Mucosa of rectum (tissue), 2 donors: ENCODE measurements at regions not wholly inside any gene's neighbourhood (a gene's known extent, or its start where the extent isn't known, plus 50 kb on each side); places are given as distances from the start of the nearest gene placed in this dataset.
"Not testable (repeated sequence)": the region's sequence is repeated elsewhere in the genome, so short reads cannot be mapped to it uniquely, and the experiment has no call there.

ENCODE experiments used
- H3K27ac ChIP-seq, 2 donors: one replicate each; pipeline ENCODE4 v1.7.0; 2013; ENCODE audit warnings: inconsistent platforms in 2 of 2, low read depth in 2 of 2, low read length in 2 of 2
- H3K27me3 ChIP-seq, 2 donors: one replicate each; pipeline ENCODE4 v1.7.0; 2013; ENCODE audit warnings: low read length in 2 of 2; ENCODE audit not compliant: control insufficient read depth in 2 of 2, insufficient read depth in 2 of 2
- H3K36me3 ChIP-seq, 2 donors: one replicate each; pipeline ENCODE4 v1.7.0; 2013; ENCODE audit warnings: low read length in 2 of 2; ENCODE audit not compliant: control insufficient read depth in 2 of 2, insufficient read depth in 2 of 2
- H3K4me1 ChIP-seq, 2 donors: one replicate each; pipeline ENCODE4 v1.7.0; 2013; ENCODE audit warnings: low read length in 2 of 2, mild to moderate bottlenecking in 1 of 2; ENCODE audit not compliant: control insufficient read depth in 2 of 2, insufficient read depth in 2 of 2
- H3K4me3 ChIP-seq, 2 donors: one replicate each; pipeline ENCODE4 v1.7.0; 2013; ENCODE audit warnings: low read length in 2 of 2
- H3K9ac ChIP-seq, 2 donors: one replicate each; pipeline ENCODE4 v1.7.0; 2013; ENCODE audit warnings: low read length in 2 of 2, low read depth in 1 of 2, mild to moderate bottlenecking in 1 of 2
- H3K9me3 ChIP-seq, 2 donors: one replicate each; pipeline ENCODE4 v1.7.0; 2013; ENCODE audit warnings: low read length in 2 of 2; ENCODE audit not compliant: control insufficient read depth in 2 of 2
- donor health status: healthy.
- donor health status: Normal muscosa, but diverticular disease.

DNA sequence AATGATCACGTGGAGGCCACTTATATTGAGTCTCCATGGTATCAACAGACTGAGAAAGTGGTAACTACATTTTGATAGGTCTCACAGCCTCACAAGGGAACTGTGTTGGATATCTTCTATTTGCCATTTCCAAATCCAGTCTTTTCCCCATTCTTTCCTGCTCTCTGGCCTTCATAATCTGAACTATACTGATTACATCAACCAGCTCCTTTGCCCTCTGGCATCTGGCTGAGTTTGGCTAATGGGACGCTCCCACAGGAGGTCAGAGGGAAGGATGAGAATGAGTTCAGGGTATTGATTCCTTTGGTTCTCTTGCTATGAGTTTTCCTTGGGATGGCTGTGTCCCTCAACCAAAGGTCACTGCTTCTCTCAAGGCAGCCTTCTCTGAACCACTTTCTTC is 152.6 kb downstream of the RTL9 start:
- no peak overlapping the region for H3K27ac ChIP-seq
- H3K36me3 ChIP-seq, result no peaks in the 10 kb centered on the region
- H3K27me3 ChIP-seq, result no peaks in the 10 kb centered on the region
- H3K4me1 ChIP-seq, result no peaks in the 10 kb centered on the region
- H3K4me3 ChIP-seq, result no peak overlapping the region
- no peak overlapping the region for H3K9ac ChIP-seq
- no peaks in the 10 kb centered on the region for H3K9me3 ChIP-seq

DNA sequence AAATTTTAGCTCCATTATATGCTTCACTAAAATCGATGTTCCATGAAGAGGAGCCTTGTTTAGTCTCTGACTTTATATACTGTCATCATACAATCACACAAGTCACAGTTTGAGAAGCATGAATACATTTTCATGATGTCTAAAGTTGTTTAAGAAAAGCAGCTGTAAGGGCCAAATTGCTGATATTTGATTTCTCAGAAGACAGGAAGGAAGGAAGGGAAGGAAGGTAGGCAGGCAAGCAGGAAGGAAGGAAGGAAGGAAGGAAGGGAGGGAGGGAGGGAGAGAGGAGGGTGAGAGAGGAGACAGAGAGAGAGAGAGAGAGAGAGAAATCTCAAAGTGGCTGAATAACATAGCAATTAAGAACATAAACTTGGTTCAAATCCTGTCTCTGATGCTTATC is 153.7 kb downstream of the RTL9 start:
- Histone ChIP-seq H3K27me3 (no peaks in the 10 kb centered on the region), H3K9me3 (no peaks in the 10 kb centered on the region), H3K9ac (no peak overlapping the region), H3K27ac (no peak overlapping the region), H3K36me3 (no peaks in the 10 kb centered on the region), H3K4me1 (no peaks in the 10 kb centered on the region), H3K4me3 (no peak overlapping the region)

DNA sequence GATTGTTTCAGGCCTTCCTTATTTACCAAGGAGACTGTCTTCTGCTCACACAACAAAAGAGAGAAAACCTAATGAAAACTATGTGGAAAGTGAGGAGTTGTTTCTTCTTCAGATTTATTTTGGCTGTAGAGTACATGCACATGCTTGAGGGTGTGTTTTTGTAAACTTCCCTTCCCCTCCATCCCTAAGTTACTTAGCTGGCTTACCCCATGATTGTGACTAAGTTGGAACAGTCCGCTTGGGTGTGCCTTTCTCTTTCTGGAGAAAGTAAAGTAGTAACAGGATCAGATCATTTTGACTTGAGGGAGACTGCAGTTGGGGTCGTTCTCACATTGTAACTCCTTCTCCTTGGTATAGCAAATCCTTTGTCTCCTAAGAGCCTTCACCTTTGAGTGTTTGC is 155.9 kb downstream of the RTL9 start:
- Histone ChIP-seq H3K27ac (no peak overlapping the region), H3K9ac (no peak overlapping the region), H3K27me3 (no peaks in the 10 kb centered on the region), H3K36me3 (no peaks in the 10 kb centered on the region), H3K4me3 (no peak overlapping the region), H3K4me1 (no peaks in the 10 kb centered on the region), H3K9me3 (no peaks in the 10 kb centered on the region)

GRCh38 chrX:110519501-110519900 is 160.9 kb downstream of the RTL9 start:
- no peak overlapping the region for H3K9ac ChIP-seq
- no peak overlapping the region for H3K27ac ChIP-seq
- no peaks in the 10 kb centered on the region for H3K27me3 ChIP-seq
- H3K9me3 ChIP-seq, result no peaks in the 10 kb centered on the region
- no peak overlapping the region for H3K4me3 ChIP-seq
- no peaks in the 10 kb centered on the region for H3K36me3 ChIP-seq
- no peaks in the 10 kb centered on the region for H3K4me1 ChIP-seq

GRCh38 chrX:110519906-110520452 is 161.3 kb downstream of the RTL9 start:
- H3K27me3 ChIP-seq, result no peaks in the 10 kb centered on the region

GRCh38 chrX:110520652-110521051 is 162.0 kb downstream of the RTL9 start:
- H3K27ac ChIP-seq, H3K36me3 ChIP-seq, H3K4me3 ChIP-seq, H3K9ac ChIP-seq, H3K4me1 ChIP-seq, H3K27me3 ChIP-seq, H3K9me3 ChIP-seq: not testable (repeated sequence)

More at GRCh38 chrX:110519906-110520452, 161.3 kb downstream of the RTL9 start:
- no peak overlapping the region for H3K4me3 ChIP-seq
- no peak overlapping the region for H3K27ac ChIP-seq
- H3K36me3 ChIP-seq, result no peaks in the 10 kb centered on the region
- H3K4me1 ChIP-seq, result no peaks in the 10 kb centered on the region
- H3K9me3 ChIP-seq, result no peaks in the 10 kb centered on the region
- no peak overlapping the region for H3K9ac ChIP-seq

DNA sequence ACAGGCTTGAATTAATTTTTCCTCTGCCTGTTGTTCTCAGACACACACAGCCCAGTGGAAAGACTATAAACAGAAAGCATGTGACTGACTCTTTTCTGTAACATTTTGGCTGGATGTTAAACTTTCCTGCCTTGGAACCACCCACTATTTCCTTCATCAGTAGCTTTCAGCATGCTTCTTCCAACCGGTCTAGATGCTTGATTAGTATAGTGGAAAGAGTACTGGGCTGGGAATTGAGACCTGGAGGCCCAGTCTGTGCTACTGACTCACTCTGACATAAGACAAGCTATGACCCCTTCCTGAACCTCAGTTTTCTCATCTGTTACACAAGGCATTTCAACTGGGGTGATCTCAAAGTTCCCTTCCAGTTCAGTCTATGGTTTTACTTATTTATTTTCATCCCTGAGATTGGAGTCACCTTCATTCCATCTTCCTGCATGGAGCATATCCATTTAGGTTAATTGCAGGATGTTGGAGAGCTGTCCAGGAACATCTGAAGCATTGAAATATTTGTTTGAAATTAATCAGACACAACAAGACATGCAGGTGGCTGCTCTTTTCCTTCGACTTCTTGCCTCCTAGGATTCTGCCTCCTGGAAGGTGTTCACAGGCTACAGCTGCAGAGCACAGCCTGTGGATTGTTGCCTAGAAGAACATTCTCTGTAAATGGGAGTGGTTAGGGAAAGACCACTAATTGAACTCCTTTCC is 173.4 kb downstream of the RTL9 start:
- no peak overlapping the region for H3K27ac ChIP-seq
- H3K4me1 ChIP-seq, result no peaks in the 10 kb centered on the region
- no peak overlapping the region for H3K4me3 ChIP-seq
- no peaks in the 10 kb centered on the region for H3K27me3 ChIP-seq
- H3K9me3 ChIP-seq, result no peaks in the 10 kb centered on the region
- no peak overlapping the region for H3K9ac ChIP-seq
- H3K36me3 ChIP-seq, result no peaks in the 10 kb centered on the region

GRCh38 chrX:110532581-110532931 is 173.9 kb downstream of the RTL9 start:
- H3K9ac ChIP-seq, result no peak overlapping the region
- no peaks in the 10 kb centered on the region for H3K36me3 ChIP-seq
- H3K27me3 ChIP-seq, result no peaks in the 10 kb centered on the region
- H3K9me3 ChIP-seq, result no peaks in the 10 kb centered on the region
- no peaks in the 10 kb centered on the region for H3K4me1 ChIP-seq
- no peak overlapping the region for H3K4me3 ChIP-seq
- no peak overlapping the region for H3K27ac ChIP-seq

- no peak overlapping the region for H3K9ac ChIP-seq
- no peaks in the 10 kb centered on the region for H3K27me3 ChIP-seq
- H3K27ac ChIP-seq, result no peak overlapping the region
- no peaks in the 10 kb centered on the region for H3K36me3 ChIP-seq
- H3K4me1 ChIP-seq, result no peaks in the 10 kb centered on the region
- no peak overlapping the region for H3K4me3 ChIP-seq
- no peaks in the 10 kb centered on the region for H3K9me3 ChIP-seq
Observed at GRCh38 chrX:110536816-110537215, 178.2 kb downstream of the RTL9 start.

DNA sequence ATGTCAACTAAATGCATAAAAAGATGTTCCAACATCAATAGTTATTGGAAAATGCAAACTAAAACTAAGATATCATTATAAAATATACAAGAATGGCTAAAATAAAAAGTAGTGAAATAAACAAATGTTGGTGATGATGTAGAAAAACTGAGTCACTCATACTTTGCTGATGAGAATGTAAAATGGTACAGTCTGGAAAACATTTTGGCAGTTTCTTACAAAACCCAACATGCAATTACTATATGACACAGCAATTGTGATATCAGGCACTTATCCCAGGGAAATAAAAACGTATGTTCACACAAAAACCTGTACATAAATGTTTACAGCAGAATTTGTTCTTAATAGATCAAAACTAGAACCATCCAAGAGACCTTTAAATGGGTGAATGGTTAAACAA is 182.6 kb downstream of the RTL9 start:
- no peak overlapping the region for H3K27ac ChIP-seq
- no peaks in the 10 kb centered on the region for H3K36me3 ChIP-seq
- H3K27me3 ChIP-seq, result no peaks in the 10 kb centered on the region
- no peaks in the 10 kb centered on the region for H3K9me3 ChIP-seq
- H3K4me3 ChIP-seq, result no peak overlapping the region
- no peaks in the 10 kb centered on the region for H3K4me1 ChIP-seq
- no peak overlapping the region for H3K9ac ChIP-seq
